ENCODE measurements at regions not wholly inside any gene's neighbourhood (a gene's known extent, or its start where the extent isn't known, plus 50 kb on each side); places are given as distances from the start of the nearest gene placed in this dataset.

GRCh38 chr13:84985860-84986259 lies 813.4 kb downstream of the SLITRK6 start:
- Histone ChIP-seq H3K27me3 (ENCODE audit: insufficient read depth, low read length, poor library complexity, severe bottlenecking) (no peaks in the 10 kb centered on the region), H3K36me3 (ENCODE audit: insufficient read depth, low read length) (no peaks in the 10 kb centered on the region), H3K4me3 (ENCODE audit: low read length) (no peak overlapping the region), H3K4me1 (ENCODE audit: insufficient read depth, low read length) (no peaks in the 10 kb centered on the region), H3K9me3 (ENCODE audit: low read length) (no peaks in the 10 kb centered on the region), H3K27ac (ENCODE audit: low read depth, low read length) (no peak overlapping the region)
- no peak for DNase-seq
- H3K27me3 Mint-ChIP-seq = no peaks in the 10 kb centered on the region
- no peaks in the 10 kb centered on the region for H3K4me1 Mint-ChIP-seq
- ChIA-PET CTCF (no interaction called here), POLR2A (no interaction called here)
- no peak overlapping the region for H3K4me3 Mint-ChIP-seq
- no peak overlapping the region for H3K27ac Mint-ChIP-seq
- H3K36me3 Mint-ChIP-seq = no peaks in the 10 kb centered on the region
- peaks cover 0 to 8% (median 0%) of the 10 kb centered on the region in 5 donors for H3K9me3 Mint-ChIP-seq

- Mint-ChIP-seq H3K9me3 (peaks cover 0 to 11% (median 0%) of the 10 kb centered on the region in 5 donors), H3K4me3 (no peak overlapping the region), H3K4me1 (no peaks in the 10 kb centered on the region), H3K27ac (no peak overlapping the region), H3K36me3 (no peaks in the 10 kb centered on the region), H3K27me3 (no peaks in the 10 kb centered on the region)
- H3K4me1 ChIP-seq (ENCODE audit: insufficient read depth, low read length) = no peaks in the 10 kb centered on the region
- ChIA-PET POLR2A (no interaction called here), CTCF (no interaction called here)
- H3K27me3 ChIP-seq (ENCODE audit: insufficient read depth, low read length, poor library complexity, severe bottlenecking) = no peaks in the 10 kb centered on the region
- H3K36me3 ChIP-seq (ENCODE audit: insufficient read depth, low read length) = no peaks in the 10 kb centered on the region
- H3K4me3 ChIP-seq (ENCODE audit: low read length) = no peak overlapping the region
- no peaks in the 10 kb centered on the region for H3K9me3 ChIP-seq (ENCODE audit: low read length)
- H3K27ac ChIP-seq (ENCODE audit: low read depth, low read length) = no peak overlapping the region
- no peak for DNase-seq
Observed at GRCh38 chr13:84983321-84983720, 815.9 kb downstream of the SLITRK6 start.

- DNase-seq = no peak
- Mint-ChIP-seq H3K27ac (no peak overlapping the region), H3K4me1 (no peaks in the 10 kb centered on the region), H3K9me3 (peaks cover 0 to 15% (median 0%) of the 10 kb centered on the region in 5 donors), H3K36me3 (no peaks in the 10 kb centered on the region), H3K27me3 (no peaks in the 10 kb centered on the region), H3K4me3 (no peak overlapping the region)
- Histone ChIP-seq H3K4me3 (ENCODE audit: low read length) (no peak overlapping the region), H3K9me3 (ENCODE audit: low read length) (no peaks in the 10 kb centered on the region), H3K4me1 (ENCODE audit: insufficient read depth, low read length) (no peaks in the 10 kb centered on the region), H3K36me3 (ENCODE audit: insufficient read depth, low read length) (no peaks in the 10 kb centered on the region), H3K27ac (ENCODE audit: low read depth, low read length) (no peak overlapping the region), H3K27me3 (ENCODE audit: insufficient read depth, low read length, poor library complexity, severe bottlenecking) (no peaks in the 10 kb centered on the region)
- ChIA-PET CTCF (no interaction called here), POLR2A (no interaction called here)
Observed at GRCh38 chr13:84980571-84980970, 818.6 kb downstream of the SLITRK6 start.

- Histone ChIP-seq H3K4me1 (ENCODE audit: insufficient read depth, low read length) (no peaks in the 10 kb centered on the region), H3K36me3 (ENCODE audit: insufficient read depth, low read length) (no peaks in the 10 kb centered on the region), H3K4me3 (ENCODE audit: low read length) (no peak overlapping the region), H3K9me3 (ENCODE audit: low read length) (no peaks in the 10 kb centered on the region), H3K27me3 (ENCODE audit: insufficient read depth, low read length, poor library complexity, severe bottlenecking) (no peaks in the 10 kb centered on the region), H3K27ac (ENCODE audit: low read depth, low read length) (no peak overlapping the region)
- Mint-ChIP-seq H3K36me3 (no peaks in the 10 kb centered on the region), H3K27ac (no peak overlapping the region), H3K4me1 (no peaks in the 10 kb centered on the region), H3K27me3 (no peaks in the 10 kb centered on the region), H3K4me3 (no peak overlapping the region), H3K9me3 (peaks cover 0 to 19% (median 0%) of the 10 kb centered on the region in 5 donors)
- CTCF ChIA-PET = no interaction called here
- POLR2A ChIA-PET = no interaction called here
- DNase-seq = no peak
Observed at GRCh38 chr13:84978851-84979250, 820.4 kb downstream of the SLITRK6 start.

GRCh38 chr13:84973661-84974060 lies 825.6 kb downstream of the SLITRK6 start:
- no peaks in the 10 kb centered on the region for H3K36me3 Mint-ChIP-seq

GRCh38 chr13:84972907-84973306 lies 826.3 kb downstream of the SLITRK6 start:
- DNase-seq = no peak

More at GRCh38 chr13:84973661-84974060, 825.6 kb downstream of the SLITRK6 start:
- Mint-ChIP-seq H3K9me3 (peaks cover 0 to 11% (median 3%) of the 10 kb centered on the region in 5 donors), H3K27me3 (no peaks in the 10 kb centered on the region), H3K27ac (no peak overlapping the region), H3K4me1 (no peaks in the 10 kb centered on the region), H3K4me3 (no peak overlapping the region)
- H3K27ac ChIP-seq (ENCODE audit: low read depth, low read length) = no peak overlapping the region
- no peaks in the 10 kb centered on the region for H3K4me1 ChIP-seq (ENCODE audit: insufficient read depth, low read length)
- CTCF ChIA-PET = no interaction called here
- H3K9me3 ChIP-seq (ENCODE audit: low read length) = no peaks in the 10 kb centered on the region
- H3K4me3 ChIP-seq (ENCODE audit: low read length) = no peak overlapping the region
- no peak for DNase-seq
- H3K36me3 ChIP-seq (ENCODE audit: insufficient read depth, low read length) = no peaks in the 10 kb centered on the region
- no peaks in the 10 kb centered on the region for H3K27me3 ChIP-seq (ENCODE audit: insufficient read depth, low read length, poor library complexity, severe bottlenecking)
- POLR2A ChIA-PET = no interaction called here

GRCh38 chr13:84962849-84963248 lies 836.4 kb downstream of the SLITRK6 start:
- no peak overlapping the region for H3K4me3 ChIP-seq (ENCODE audit: low read length)
- Mint-ChIP-seq H3K27me3 (no peaks in the 10 kb centered on the region), H3K4me1 (no peaks in the 10 kb centered on the region)

More at GRCh38 chr13:84972907-84973306, 826.3 kb downstream of the SLITRK6 start:
- no peak overlapping the region for H3K4me3 Mint-ChIP-seq
- peak overlapping the region in 1 of 8 donors; percentile 55 for H3K27ac Mint-ChIP-seq
- ChIA-PET CTCF (no interaction called here), POLR2A (no interaction called here)
- H3K4me1 Mint-ChIP-seq = no peaks in the 10 kb centered on the region
- Histone ChIP-seq H3K4me1 (ENCODE audit: insufficient read depth, low read length) (no peaks in the 10 kb centered on the region), H3K27me3 (ENCODE audit: insufficient read depth, low read length, poor library complexity, severe bottlenecking) (no peaks in the 10 kb centered on the region), H3K9me3 (ENCODE audit: low read length) (no peaks in the 10 kb centered on the region), H3K4me3 (ENCODE audit: low read length) (no peak overlapping the region), H3K27ac (ENCODE audit: low read depth, low read length) (no peak overlapping the region), H3K36me3 (ENCODE audit: insufficient read depth, low read length) (no peaks in the 10 kb centered on the region)
- peaks cover 0 to 11% (median 4%) of the 10 kb centered on the region in 5 donors for H3K9me3 Mint-ChIP-seq
- no peaks in the 10 kb centered on the region for H3K36me3 Mint-ChIP-seq
- no peaks in the 10 kb centered on the region for H3K27me3 Mint-ChIP-seq

GRCh38 chr13:84962141-84962750 lies 837.0 kb downstream of the SLITRK6 start:
- Histone ChIP-seq H3K27me3 (ENCODE audit: insufficient read depth, low read length, poor library complexity, severe bottlenecking) (no peaks in the 10 kb centered on the region), H3K36me3 (ENCODE audit: insufficient read depth, low read length) (no peaks in the 10 kb centered on the region), H3K27ac (ENCODE audit: low read depth, low read length) (no peak overlapping the region), H3K4me1 (ENCODE audit: insufficient read depth, low read length) (no peaks in the 10 kb centered on the region), H3K4me3 (ENCODE audit: low read length) (no peak overlapping the region), H3K9me3 (ENCODE audit: low read length) (no peaks in the 10 kb centered on the region)
- Mint-ChIP-seq H3K27me3 (no peaks in the 10 kb centered on the region), H3K27ac (no peak overlapping the region), H3K36me3 (no peaks in the 10 kb centered on the region), H3K4me1 (no peaks in the 10 kb centered on the region), H3K9me3 (peaks cover 0 to 13% (median 2%) of the 10 kb centered on the region in 5 donors), H3K4me3 (no peak overlapping the region)
- CTCF ChIA-PET = no interaction called here
- peak in 1 of 5 donors; percentile 26 for DNase-seq
- POLR2A ChIA-PET = no interaction called here

More at GRCh38 chr13:84962849-84963248, 836.4 kb downstream of the SLITRK6 start:
- Mint-ChIP-seq H3K27ac (no peak overlapping the region), H3K9me3 (peaks cover 0 to 14% (median 2%) of the 10 kb centered on the region in 5 donors), H3K4me3 (no peak overlapping the region), H3K36me3 (no peaks in the 10 kb centered on the region)
- H3K4me1 ChIP-seq (ENCODE audit: insufficient read depth, low read length) = no peaks in the 10 kb centered on the region
- ChIA-PET POLR2A (no interaction called here), CTCF (no interaction called here)
- H3K9me3 ChIP-seq (ENCODE audit: low read length) = no peaks in the 10 kb centered on the region
- H3K36me3 ChIP-seq (ENCODE audit: insufficient read depth, low read length) = no peaks in the 10 kb centered on the region
- no peak for DNase-seq
- no peaks in the 10 kb centered on the region for H3K27me3 ChIP-seq (ENCODE audit: insufficient read depth, low read length, poor library complexity, severe bottlenecking)
- H3K27ac ChIP-seq (ENCODE audit: low read depth, low read length) = no peak overlapping the region
